ENCODE measurements at regions not wholly inside any gene's neighbourhood (a gene's known extent, or its start where the extent isn't known, plus 50 kb on each side); places are given as distances from the start of the nearest gene placed in this dataset.
"Not testable (repeated sequence)": the region's sequence is repeated elsewhere in the genome, so short reads cannot be mapped to it uniquely, and the experiment has no call there.

GRCh38 chr20:61061981-61062380 is 190.1 kb upstream of the CDH4 start:
- DNase-seq (ENCODE audit: low read depth, low spot score) = no peak

- no peak for DNase-seq (ENCODE audit: low read depth, low spot score)
Observed at GRCh38 chr20:61065853-61066252, 186.2 kb upstream of the CDH4 start.

GRCh38 chr20:61066526-61066925 is 185.5 kb upstream of the CDH4 start:
- DNase-seq (ENCODE audit: low read depth, low spot score) = no peak

GRCh38 chr20:61067221-61067620 is 184.8 kb upstream of the CDH4 start:
- no peak for DNase-seq (ENCODE audit: low read depth, low spot score)

GRCh38 chr20:61072398-61072797 is 179.7 kb upstream of the CDH4 start:
- DNase-seq (ENCODE audit: low read depth, low spot score) = no peak

- DNase-seq (ENCODE audit: low read depth, low spot score) = no peak
Observed at GRCh38 chr20:61073376-61073775, 178.7 kb upstream of the CDH4 start.

- DNase-seq (ENCODE audit: low read depth, low spot score) = no peak
Observed at GRCh38 chr20:61082720-61083119, 169.3 kb upstream of the CDH4 start.

GRCh38 chr20:61083431-61083830 is 168.6 kb upstream of the CDH4 start:
- DNase-seq (ENCODE audit: low read depth, low spot score) = no peak

- no peak for DNase-seq (ENCODE audit: low read depth, low spot score)
Observed at GRCh38 chr20:61086031-61086430, 166.0 kb upstream of the CDH4 start.

- DNase-seq (ENCODE audit: low read depth, low spot score) = no peak
Observed at GRCh38 chr20:61090541-61090940, 161.5 kb upstream of the CDH4 start.

GRCh38 chr20:61092251-61092650 is 159.8 kb upstream of the CDH4 start:
- DNase-seq (ENCODE audit: low read depth, low spot score) = no peak

- DNase-seq (ENCODE audit: low read depth, low spot score) = no peak
Observed at GRCh38 chr20:61094581-61094980, 157.5 kb upstream of the CDH4 start.

GRCh38 chr20:61096463-61096862 is 155.6 kb upstream of the CDH4 start:
- no peak for DNase-seq (ENCODE audit: low read depth, low spot score)

GRCh38 chr20:61099806-61100205 is 152.3 kb upstream of the CDH4 start:
- DNase-seq (ENCODE audit: low read depth, low spot score) = no peak

GRCh38 chr20:61100489-61100888 is 151.6 kb upstream of the CDH4 start:
- DNase-seq (ENCODE audit: low read depth, low spot score) = no peak

GRCh38 chr20:61101321-61101720 is 150.7 kb upstream of the CDH4 start:
- not testable (repeated sequence) for DNase-seq (ENCODE audit: low read depth, low spot score)

- DNase-seq (ENCODE audit: low read depth, low spot score) = no peak
Observed at GRCh38 chr20:61104232-61104631, 147.8 kb upstream of the CDH4 start.

- DNase-seq (ENCODE audit: low read depth, low spot score) = no peak
Observed at GRCh38 chr20:61105395-61105794, 146.7 kb upstream of the CDH4 start.

- no peak for DNase-seq (ENCODE audit: low read depth, low spot score)
Observed at GRCh38 chr20:61106438-61106837, 145.6 kb upstream of the CDH4 start.

- DNase-seq (ENCODE audit: low read depth, low spot score) = no peak
Observed at GRCh38 chr20:61109221-61109805, 142.7 kb upstream of the CDH4 start.

GRCh38 chr20:61112515-61112914 is 139.5 kb upstream of the CDH4 start:
- DNase-seq (ENCODE audit: low read depth, low spot score) = no peak

GRCh38 chr20:61113731-61114130 is 138.3 kb upstream of the CDH4 start:
- no peak for DNase-seq (ENCODE audit: low read depth, low spot score)

GRCh38 chr20:61114493-61115175 is 137.4 kb upstream of the CDH4 start:
- no peak for DNase-seq (ENCODE audit: low read depth, low spot score)
